HepG2 (cell line): ENCODE measurements at regions not wholly inside any gene's neighbourhood (a gene's known extent, or its start where the extent isn't known, plus 50 kb on each side); places are given as distances from the start of the nearest gene placed in this dataset.

Experiments used
- ATAC-seq: fragments of 200-7000 bp; cut with Tn5 transposase; 3 replicates; pipeline ENCODE4 v1.9.1; 2020; ENCODE audit warnings: mild to moderate bottlenecking, moderate library complexity
- BruUV-seq: library from RNA; stranded (reverse); fragments of 400-500 nt; replicated peaks from 2 replicates; lab custom pipeline; 2021; lab: Mats Ljungman, UMichigan
- CTCF ChIA-PET: fragments of 300-600 bp; formaldehyde crosslinking; extraction: SDS; loops from one replicate; lab custom pipeline; 2021; ENCODE audit warnings: low total read pairs, inconsistent platforms, low intra/inter-chr PET ratio; lab: Yijun Ruan, JAX
- POLR2A ChIA-PET: fragments of 350-600 bp; sonication (Branson Sonifier 250); formaldehyde crosslinking; loops from one replicate; lab custom pipeline; 2020; ENCODE audit warnings: antibody characterized with exemption, inconsistent platforms; lab: Yijun Ruan, JAX
- DNase-seq: peaks from one replicate; pipeline ENCODE4 v3.0.0-alpha.2; 2015; ENCODE audit warnings: low spot score
- FAIRE-seq: peaks from 3 replicates; lab custom pipeline; 2011; peaks lifted over from hg19 to GRCh38; lab: Jason Lieb, UNC
- H2AFZ ChIP-seq: one replicate; pipeline ENCODE4 v1.6.1; 2011; ENCODE audit warnings: low read length, inconsistent platforms
- H3K27ac ChIP-seq: fragments of 300-600 bp; 3 replicates; pipeline ENCODE4 v1.8.0; 2011; ENCODE audit warnings: mixed run types, mild to moderate bottlenecking, mixed read lengths, low read length, inconsistent platforms; ENCODE audit not compliant: insufficient read depth; ENCODE audit errors: extremely low read length
- H3K27me3 ChIP-seq, 2 experiments: fragments of 200-600 bp in 1 of 2; 2 replicates in 1 of 2; 3 replicates in 1 of 2; pipeline versions ENCODE4 v1.6.0 to v1.8.0; 2011; ENCODE audit warnings: low read length in 2 of 2, mild to moderate bottlenecking in 2 of 2, moderate library complexity in 2 of 2, inconsistent platforms in 1 of 2; ENCODE audit not compliant: insufficient read depth in 2 of 2, control insufficient read depth in 1 of 2
- H3K36me3 ChIP-seq, 2 experiments: fragments of 200-600 bp in 1 of 2; replicated peaks in 1 of 2; 2 replicates in 1 of 2; 3 replicates in 1 of 2; pipeline versions ENCODE4 v1.5.1 to v1.8.0; 2011; ENCODE audit warnings: low read length in 2 of 2, inconsistent platforms in 1 of 2; ENCODE audit not compliant: insufficient read depth in 2 of 2, control insufficient read depth in 1 of 2
- H3K4me1 ChIP-seq: 2 replicates; pipeline ENCODE4 v1.5.1; 2012; ENCODE audit warnings: low read length, inconsistent platforms; ENCODE audit not compliant: insufficient read depth
- H3K4me2 ChIP-seq: 2 replicates; pipeline ENCODE4 v1.6.0; 2011; ENCODE audit warnings: low read depth, low read length, inconsistent platforms
- H3K4me3 ChIP-seq, 3 experiments: fragments of 200-600 bp in 1 of 3; sonication (generic), shearing (Covaris generic) in 1 of 3; replicated peaks in 1 of 3; 2 replicates each; pipeline ENCODE4 v1.5.1; 2011 to 2016; ENCODE audit warnings: low read length in 3 of 3, inconsistent platforms in 2 of 3, low read depth in 2 of 3, mild to moderate bottlenecking in 2 of 3, control low read depth in 1 of 3, mixed read lengths in 1 of 3; ENCODE audit not compliant: insufficient read depth in 1 of 3
- H3K79me2 ChIP-seq: one replicate; pipeline ENCODE4 v1.6.1; 2011; ENCODE audit warnings: low read length, inconsistent platforms; ENCODE audit not compliant: insufficient read depth
- H3K9ac ChIP-seq: 2 replicates; pipeline ENCODE4 v1.6.0; 2011; ENCODE audit warnings: mild to moderate bottlenecking, low read depth, low read length, inconsistent platforms; ENCODE audit not compliant: insufficient read depth
- H3K9me3 ChIP-seq: 2 replicates; pipeline ENCODE4 v1.5.1; 2012; ENCODE audit warnings: mild to moderate bottlenecking, low read length
- H4K20me1 ChIP-seq: 2 replicates; pipeline ENCODE4 v1.6.0; 2011; ENCODE audit warnings: inconsistent platforms, mild to moderate bottlenecking, low read length, moderate library complexity; ENCODE audit not compliant: insufficient read depth
- BHLHE40 ChIP-seq: IDR thresholded peaks from 2 replicates; pipeline ENCODE4 v1.6.1; 2011; ENCODE audit warnings: low read length, improper control_type of control experiment
- EZH2 ChIP-seq: conservative IDR thresholded peaks from 2 replicates; pipeline ENCODE4 v1.6.1; 2012; ENCODE audit warnings: mild to moderate bottlenecking, low read depth, low read length, moderate library complexity
- MLXIP ChIP-seq: sonication (generic); formaldehyde crosslinking; IDR thresholded peaks from 2 replicates; pipeline ENCODE4 v1.9.0; 2021; ENCODE audit warnings: missing genetic modification reagents, borderline replicate concordance
- PAF1 ChIP-seq: IDR thresholded peaks from 2 replicates; pipeline ENCODE4 v1.6.1; 2016; ENCODE audit warnings: missing genetic modification reagents, missing compliant biosample characterization
- PCBP2 ChIP-seq: fragments of 200-400 bp; formaldehyde crosslinking; optimal IDR thresholded peaks from 2 replicates; pipeline ENCODE3; 2018; ENCODE audit warnings: low read length, low read depth; ENCODE audit not compliant: poor library complexity, severe bottlenecking
- TBL1XR1 ChIP-seq: fragments of 150-350 bp; IDR thresholded peaks from 2 replicates; pipeline ENCODE4 v1.6.1; 2014; ENCODE audit warnings: borderline replicate concordance, low read length; ENCODE audit not compliant: partially characterized antibody
- ZNF558 ChIP-seq: sonication (generic); formaldehyde crosslinking; IDR thresholded peaks from 2 replicates; pipeline ENCODE4 v1.9.0; 2022; ENCODE audit warnings: mild to moderate bottlenecking, missing genetic modification reagents, borderline replicate concordance
- ZNF574 ChIP-seq: sonication (generic); formaldehyde crosslinking; IDR thresholded peaks from 2 replicates; pipeline ENCODE4 v1.4.0; 2020; ENCODE audit warnings: missing genetic modification reagents
- WGBS: methylation state at CpG from one replicate; pipeline ENCODE4 v1.1.6; 2017; ENCODE audit warnings: low lambda C conversion rate; 5-methylcytosine and 5-hydroxymethylcytosine counted together
- in situ Hi-C: cut with HindIII; loops from 2 replicates; pipeline ENCODE4 v1.10.0; 2017; ENCODE audit warnings: low pct_unique_long_range_greater_than_20kb; ENCODE audit not compliant: extremely low pct_ligation_motif_present
- intact Hi-C: fragments of 100-400 bp; cut with micrococcal nuclease; formaldehyde crosslinking; loops from one replicate; pipeline ENCODE4 v1.10.0; 2022; ENCODE audit not compliant: unreplicated experiment

- TF ChIP-seq ZNF574 (CRISPR knock-in tag) = no peak
These were observed 595.3 kb upstream of the ADGRB3 start (continued) for GRCh38 chr6:68039641-68040311.

GRCh38 chr6:68038815-68039408 lies 596.2 kb upstream of the ADGRB3 start:
- in situ Hi-C loops = no loop called here
- no peak overlapping the region for H3K4me3 ChIP-seq
- CTCF ChIA-PET = no interaction called here
- H3K36me3 ChIP-seq = no peaks in the 10 kb centered on the region
- no peaks in the 10 kb centered on the region for H3K9me3 ChIP-seq
- no peaks in the 10 kb centered on the region for H3K79me2 ChIP-seq
- no peak overlapping the region for H3K27ac ChIP-seq
- H2AFZ ChIP-seq = no peak overlapping the region
- ATAC-seq = no peak
- no peak for TF ChIP-seq PCBP2
- no peak for TF ChIP-seq MLXIP (CRISPR knock-in tag)
- no peak for TF ChIP-seq TBL1XR1
- TF ChIP-seq EZH2 = no peak
- TF ChIP-seq BHLHE40 = no peak
- no peak for TF ChIP-seq ZNF558 (CRISPR knock-in tag)
- TF ChIP-seq PAF1 = no peak
- TF ChIP-seq, all 625 proteins: peak for 0
- no TSS peak for BruUV-seq
- POLR2A ChIA-PET = no interaction called here
- H3K9ac ChIP-seq = no peak overlapping the region
- intact Hi-C loops = no loop called here
- H3K4me1 ChIP-seq = no peaks in the 10 kb centered on the region
- WGBS = 38% methylated on average over 4 of the region's 4 CpGs
- no peak overlapping the region for H3K4me2 ChIP-seq
- FAIRE-seq = no peak
- H4K20me1 ChIP-seq = no peaks in the 10 kb centered on the region
- H3K27me3 ChIP-seq = no peaks in the 10 kb centered on the region
- no peak for DNase-seq
